Peyer's patch (tissue), 4 donors: ENCODE measurements at regions not wholly inside any gene's neighbourhood (a gene's known extent, or its start where the extent isn't known, plus 50 kb on each side); places are given as distances from the start of the nearest gene placed in this dataset.

Source experiments
- CTCF ChIP-seq, 6 experiments: fragments of 450-650 bp in 4 of 6; fragments of 200-600 bp in 2 of 6; sonication (generic) in 1 of 6; IDR thresholded peaks; one replicate each; pipeline ENCODE4 v1.5.1; 2017 to 2019; ENCODE audit warnings: antibody characterized with exemption in 6 of 6, mild to moderate bottlenecking in 3 of 6, moderate library complexity in 1 of 6
- POLR2A ChIP-seq, 2 donors: fragments of 450-650 bp; IDR thresholded peaks; one replicate each; pipeline ENCODE4 v1.5.1; 2017; ENCODE audit warnings: antibody characterized with exemption in 2 of 2, mild to moderate bottlenecking in 2 of 2, moderate library complexity in 2 of 2

- TF ChIP-seq CTCF (IDR thresholded peaks at IDR 0.05) (no peak), POLR2A (IDR thresholded peaks at IDR 0.05) (no peak)
Observed at GRCh38 chr12:47560415-47560814, 145.4 kb downstream of the RPAP3 start.
